GM23338 (cell line): ENCODE measurements at regions not wholly inside any gene's neighbourhood (a gene's known extent, or its start where the extent isn't known, plus 50 kb on each side); places are given as distances from the start of the nearest gene placed in this dataset.

Experiments
- ATAC-seq: fragments of 200-7000 bp; cut with Tn5 transposase; 3 replicates; pipeline ENCODE4 v1.9.1; 2020
- DNase-seq: peaks from one replicate; pipeline ENCODE4 v3.0.0-alpha.2; 2015; ENCODE audit warnings: low spot score
- H2AFZ ChIP-seq: fragments of 200-600 bp; sonication (generic); 2 replicates; pipeline ENCODE4 v1.8.0; 2016; ENCODE audit warnings: antibody characterized with exemption, mild to moderate bottlenecking, moderate library complexity
- H3F3A ChIP-seq: fragments of 200-600 bp; sonication (generic); replicated peaks from 2 replicates; pipeline ENCODE4 v1.8.0; 2017; ENCODE audit warnings: antibody characterized with exemption, mixed run types, low read depth
- H3K27ac ChIP-seq: fragments of 200-600 bp; sonication (generic); 2 replicates; pipeline ENCODE4 v1.6.1; 2016; ENCODE audit warnings: low read depth
- H3K27me3 ChIP-seq: fragments of 200-600 bp; sonication (generic); 2 replicates; pipeline ENCODE4 v1.8.0; 2016; ENCODE audit warnings: mild to moderate bottlenecking, mixed run types, moderate library complexity; ENCODE audit not compliant: insufficient read depth
- H3K36me3 ChIP-seq: fragments of 200-600 bp; sonication (generic); 2 replicates; pipeline ENCODE4 v1.8.0; 2016; ENCODE audit warnings: mild to moderate bottlenecking; ENCODE audit not compliant: insufficient read depth
- H3K4me1 ChIP-seq: fragments of 200-600 bp; sonication (generic); 2 replicates; pipeline ENCODE4 v1.8.0; 2016; ENCODE audit warnings: mild to moderate bottlenecking, moderate library complexity; ENCODE audit not compliant: insufficient read depth
- H3K4me2 ChIP-seq: fragments of 200-600 bp; sonication (generic); 2 replicates; pipeline ENCODE4 v1.7.1; 2017; ENCODE audit warnings: mixed run types
- H3K4me3 ChIP-seq: fragments of 200-600 bp; sonication (generic); 2 replicates; pipeline ENCODE4 v1.6.1; 2016; ENCODE audit warnings: mixed run types
- H3K79me2 ChIP-seq: fragments of 200-600 bp; sonication (generic); replicated peaks from 2 replicates; pipeline ENCODE4 v1.8.0; 2017; ENCODE audit warnings: mild to moderate bottlenecking; ENCODE audit not compliant: insufficient read depth
- H3K9me2 ChIP-seq: fragments of 200-600 bp; sonication (generic); 2 replicates; pipeline ENCODE4 v1.8.0; 2017; ENCODE audit not compliant: insufficient read depth
- H4K20me1 ChIP-seq: fragments of 200-600 bp; sonication (generic); replicated peaks from 2 replicates; pipeline ENCODE4 v1.8.0; 2017; ENCODE audit warnings: mild to moderate bottlenecking; ENCODE audit not compliant: insufficient read depth
- H3K27ac Mint-ChIP-seq: 2 replicates; pipeline ENCODE4 v1.8.0; 2020; ENCODE audit warnings: inconsistent platforms, mild to moderate bottlenecking, moderate library complexity, mixed read lengths
- H3K27me3 Mint-ChIP-seq: 3 replicates; pipeline ENCODE4 v1.8.0; 2022; ENCODE audit warnings: low read depth, mild to moderate bottlenecking, moderate library complexity, mixed read lengths, inconsistent platforms; ENCODE audit not compliant: insufficient read depth, poor library complexity
- H3K36me3 Mint-ChIP-seq: 3 replicates; pipeline ENCODE4 v1.8.0; 2021; ENCODE audit warnings: low read depth, mild to moderate bottlenecking, inconsistent platforms, moderate library complexity, mixed read lengths
- H3K4me1 Mint-ChIP-seq: 3 replicates; pipeline ENCODE4 v1.8.0; 2020; ENCODE audit warnings: mild to moderate bottlenecking, inconsistent platforms, mixed read lengths
- H3K4me3 Mint-ChIP-seq: 3 replicates; pipeline ENCODE4 v1.8.0; 2021; ENCODE audit warnings: moderate library complexity, mild to moderate bottlenecking, inconsistent platforms, mixed read lengths
- H3K9me3 Mint-ChIP-seq: 3 replicates; pipeline ENCODE4 v1.8.0; 2020; ENCODE audit warnings: moderate library complexity, mild to moderate bottlenecking, inconsistent platforms, mixed read lengths
- EZH2 ChIP-seq: fragments of 200-600 bp; sonication (generic); IDR thresholded peaks from one replicate; pipeline ENCODE4 v1.8.0; 2017; ENCODE audit warnings: antibody characterized with exemption, mild to moderate bottlenecking, low read depth; ENCODE audit not compliant: unreplicated experiment
- EZH2phosphoT487 ChIP-seq: fragments of 200-600 bp; sonication (generic); IDR thresholded peaks from one replicate; pipeline ENCODE4 v1.8.1; 2018; ENCODE audit warnings: antibody characterized with exemption; ENCODE audit not compliant: unreplicated experiment
- NANOG ChIP-seq: IDR thresholded peaks from 2 replicates; pipeline ENCODE4 v1.6.1; 2016; ENCODE audit warnings: antibody characterized with exemption, borderline replicate concordance
- STAT1 ChIP-seq: IDR thresholded peaks from one replicate; pipeline ENCODE4 v1.6.1; 2016; ENCODE audit warnings: antibody characterized with exemption; ENCODE audit not compliant: unreplicated experiment
- TF ChIP-seq, protein P1 (sequence below): IDR thresholded peaks from 2 replicates; pipeline ENCODE4 v1.6.1; 2016; ENCODE audit warnings: antibody characterized with exemption
- TF ChIP-seq, protein P2 (sequence below): IDR thresholded peaks from one replicate; pipeline ENCODE4 v1.6.1; 2018; ENCODE audit warnings: antibody characterized with exemption; ENCODE audit not compliant: unreplicated experiment

DNA sequence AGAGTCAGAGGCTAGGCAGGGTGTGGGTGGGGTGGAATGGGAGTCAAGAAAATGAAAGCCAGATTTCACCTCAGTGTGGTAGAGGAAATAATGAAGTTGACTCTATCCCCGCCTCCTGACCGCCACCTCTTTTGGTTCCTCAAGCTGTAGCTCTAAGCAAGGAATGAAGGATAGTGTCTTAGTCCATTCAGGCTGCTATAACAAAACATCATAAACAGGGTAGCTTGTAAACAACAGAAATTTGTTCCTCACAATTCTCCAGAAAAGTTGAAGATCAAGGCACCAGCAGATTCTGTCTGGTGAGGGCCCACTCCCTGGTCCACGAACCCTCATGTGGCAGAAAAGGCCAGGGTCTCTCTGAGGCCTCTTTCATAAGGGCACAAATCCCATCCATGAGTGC is 109.1 kb upstream of the AMN1 start (continued):
- TF ChIP-seq, protein P1, sequence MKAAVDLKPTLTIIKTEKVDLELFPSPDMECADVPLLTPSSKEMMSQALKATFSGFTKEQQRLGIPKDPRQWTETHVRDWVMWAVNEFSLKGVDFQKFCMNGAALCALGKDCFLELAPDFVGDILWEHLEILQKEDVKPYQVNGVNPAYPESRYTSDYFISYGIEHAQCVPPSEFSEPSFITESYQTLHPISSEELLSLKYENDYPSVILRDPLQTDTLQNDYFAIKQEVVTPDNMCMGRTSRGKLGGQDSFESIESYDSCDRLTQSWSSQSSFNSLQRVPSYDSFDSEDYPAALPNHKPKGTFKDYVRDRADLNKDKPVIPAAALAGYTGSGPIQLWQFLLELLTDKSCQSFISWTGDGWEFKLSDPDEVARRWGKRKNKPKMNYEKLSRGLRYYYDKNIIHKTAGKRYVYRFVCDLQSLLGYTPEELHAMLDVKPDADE: no peak
- no peak for TF ChIP-seq EZH2

DNA sequence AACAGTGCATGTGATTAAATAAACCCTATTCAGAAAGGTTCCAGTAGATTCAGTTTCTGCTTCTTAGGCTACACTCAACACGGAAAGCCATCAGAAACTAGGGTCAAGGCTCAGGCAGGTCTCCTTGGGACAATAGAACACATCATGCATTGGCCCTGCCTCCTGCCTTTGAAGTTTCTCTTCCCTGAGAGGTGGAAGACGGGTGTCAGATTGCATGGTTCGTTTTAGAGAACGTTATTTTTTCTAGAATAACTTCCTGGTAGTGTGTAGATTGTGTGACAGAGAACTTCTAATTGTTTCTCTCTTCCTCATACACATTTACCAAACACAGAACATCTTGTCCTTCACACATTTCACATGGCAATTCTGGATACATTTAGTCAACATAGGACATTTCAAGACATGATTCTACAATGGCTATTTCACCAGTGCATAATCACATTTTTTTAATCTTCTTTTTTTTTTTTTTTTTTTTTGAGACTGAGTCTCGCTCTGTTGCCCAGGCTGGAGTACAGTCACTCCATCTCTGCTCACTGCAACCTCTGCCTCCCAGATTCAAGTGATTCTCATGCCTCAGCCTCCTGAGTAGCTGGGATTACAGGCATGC is 106.6 kb upstream of the AMN1 start:
- TF ChIP-seq, protein P2, sequence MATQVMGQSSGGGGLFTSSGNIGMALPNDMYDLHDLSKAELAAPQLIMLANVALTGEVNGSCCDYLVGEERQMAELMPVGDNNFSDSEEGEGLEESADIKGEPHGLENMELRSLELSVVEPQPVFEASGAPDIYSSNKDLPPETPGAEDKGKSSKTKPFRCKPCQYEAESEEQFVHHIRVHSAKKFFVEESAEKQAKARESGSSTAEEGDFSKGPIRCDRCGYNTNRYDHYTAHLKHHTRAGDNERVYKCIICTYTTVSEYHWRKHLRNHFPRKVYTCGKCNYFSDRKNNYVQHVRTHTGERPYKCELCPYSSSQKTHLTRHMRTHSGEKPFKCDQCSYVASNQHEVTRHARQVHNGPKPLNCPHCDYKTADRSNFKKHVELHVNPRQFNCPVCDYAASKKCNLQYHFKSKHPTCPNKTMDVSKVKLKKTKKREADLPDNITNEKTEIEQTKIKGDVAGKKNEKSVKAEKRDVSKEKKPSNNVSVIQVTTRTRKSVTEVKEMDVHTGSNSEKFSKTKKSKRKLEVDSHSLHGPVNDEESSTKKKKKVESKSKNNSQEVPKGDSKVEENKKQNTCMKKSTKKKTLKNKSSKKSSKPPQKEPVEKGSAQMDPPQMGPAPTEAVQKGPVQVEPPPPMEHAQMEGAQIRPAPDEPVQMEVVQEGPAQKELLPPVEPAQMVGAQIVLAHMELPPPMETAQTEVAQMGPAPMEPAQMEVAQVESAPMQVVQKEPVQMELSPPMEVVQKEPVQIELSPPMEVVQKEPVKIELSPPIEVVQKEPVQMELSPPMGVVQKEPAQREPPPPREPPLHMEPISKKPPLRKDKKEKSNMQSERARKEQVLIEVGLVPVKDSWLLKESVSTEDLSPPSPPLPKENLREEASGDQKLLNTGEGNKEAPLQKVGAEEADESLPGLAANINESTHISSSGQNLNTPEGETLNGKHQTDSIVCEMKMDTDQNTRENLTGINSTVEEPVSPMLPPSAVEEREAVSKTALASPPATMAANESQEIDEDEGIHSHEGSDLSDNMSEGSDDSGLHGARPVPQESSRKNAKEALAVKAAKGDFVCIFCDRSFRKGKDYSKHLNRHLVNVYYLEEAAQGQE: no peak
- TF ChIP-seq EZH2: no peak
- TF ChIP-seq EZH2phosphoT487: no peak
- no peaks in the 10 kb centered on the region for H3K27me3 ChIP-seq

DNA sequence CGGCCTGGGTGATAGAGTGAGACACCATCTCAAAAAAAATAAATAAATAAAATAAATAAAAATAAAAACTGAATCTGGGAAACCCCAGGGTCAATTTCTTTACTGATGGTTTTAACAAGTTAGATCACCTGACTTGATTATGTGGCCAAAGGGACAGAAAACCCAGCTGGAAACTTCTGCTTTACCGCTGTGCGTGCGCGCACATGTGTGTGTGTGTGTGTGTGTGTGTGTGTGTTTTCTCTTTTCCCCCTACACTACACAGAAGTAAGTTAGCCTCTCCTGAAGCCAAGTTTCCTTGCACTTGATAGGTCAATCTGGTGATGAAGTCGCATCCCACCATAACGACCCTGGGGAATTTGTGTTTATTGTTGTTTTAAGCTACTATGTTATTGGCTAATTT is 105.3 kb upstream of the AMN1 start:
- H3K27me3 Mint-ChIP-seq: no peaks in the 10 kb centered on the region
- H2AFZ ChIP-seq: no peak overlapping the region
- H3K36me3 ChIP-seq: no peaks in the 10 kb centered on the region
- no peaks in the 10 kb centered on the region for H3K79me2 ChIP-seq
- ATAC-seq (no peak), DNase-seq (no peak)
- H3F3A ChIP-seq: no peaks in the 10 kb centered on the region
- H3K4me3 Mint-ChIP-seq: no peak overlapping the region
- H3K4me2 ChIP-seq: no peak overlapping the region
- H3K9me3 Mint-ChIP-seq: peaks cover 44% of the 10 kb centered on the region
- no peaks in the 10 kb centered on the region for H4K20me1 ChIP-seq
- H3K4me3 ChIP-seq: no peak overlapping the region
- H3K9me2 ChIP-seq: peaks cover 13% of the 10 kb centered on the region; the same call in 1 of the 2 replicates
- H3K27ac Mint-ChIP-seq: no peak overlapping the region
- TF ChIP-seq EZH2 (no peak), NANOG (no peak), EZH2phosphoT487 (no peak), STAT1 (no peak)
- no peak overlapping the region for H3K27ac ChIP-seq
- H3K4me1 ChIP-seq: no peaks in the 10 kb centered on the region
- no peaks in the 10 kb centered on the region for H3K27me3 ChIP-seq
- no peaks in the 10 kb centered on the region for H3K4me1 Mint-ChIP-seq
- peaks cover 16% of the 10 kb centered on the region for H3K36me3 Mint-ChIP-seq

More for the DNA sequence above, 106.6 kb upstream of the AMN1 start:
- no peak overlapping the region for H3K4me3 Mint-ChIP-seq
- Histone ChIP-seq H4K20me1 (no peaks in the 10 kb centered on the region), H3K9me2 (peaks cover 13% of the 10 kb centered on the region; the same call in 1 of the 2 replicates), H3K4me3 (no peak overlapping the region), H3F3A (no peaks in the 10 kb centered on the region), H3K27ac (no peak overlapping the region), H3K4me1 (no peaks in the 10 kb centered on the region), H3K79me2 (no peaks in the 10 kb centered on the region), H2AFZ (no peak overlapping the region), H3K4me2 (no peak overlapping the region), H3K36me3 (no peaks in the 10 kb centered on the region)
- no peaks in the 10 kb centered on the region for H3K4me1 Mint-ChIP-seq
- DNase-seq: no peak
- peaks cover 38% of the 10 kb centered on the region for H3K9me3 Mint-ChIP-seq
- ATAC-seq: no peak
- peaks cover 16% of the 10 kb centered on the region for H3K36me3 Mint-ChIP-seq
- no peak overlapping the region for H3K27ac Mint-ChIP-seq
- no peaks in the 10 kb centered on the region for H3K27me3 Mint-ChIP-seq
